Neural crest cell (in vitro differentiated cells): ENCODE measurements at regions not wholly inside any gene's neighbourhood (a gene's known extent, or its start where the extent isn't known, plus 50 kb on each side); places are given as distances from the start of the nearest gene placed in this dataset.
"Not testable (repeated sequence)": the region's sequence is repeated elsewhere in the genome, so short reads cannot be mapped to it uniquely, and the experiment has no call there.

ENCODE experiments used
- DNase-seq: peaks from one replicate; pipeline ENCODE4 v3.0.0; 2021; ENCODE audit warnings: low read depth, mixed read lengths, low spot score
- H3K27ac Mint-ChIP-seq: one replicate; pipeline ENCODE4 v1.8.0; 2021; ENCODE audit warnings: mild to moderate bottlenecking, mixed read lengths; ENCODE audit not compliant: unreplicated experiment
- H3K27me3 Mint-ChIP-seq: 2 replicates; pipeline ENCODE4 v1.8.0; 2021; ENCODE audit warnings: low read depth, mild to moderate bottlenecking, mixed read lengths
- H3K36me3 Mint-ChIP-seq: 2 replicates; pipeline ENCODE4 v1.8.0; 2021; ENCODE audit warnings: low read depth, mild to moderate bottlenecking, mixed read lengths
- H3K4me1 Mint-ChIP-seq: 2 replicates; pipeline ENCODE4 v1.8.0; 2021; ENCODE audit warnings: mixed read lengths
- H3K4me3 Mint-ChIP-seq: one replicate; pipeline ENCODE4 v1.8.0; 2021; ENCODE audit warnings: mild to moderate bottlenecking, mixed read lengths
- H3K9me3 Mint-ChIP-seq: 2 replicates; pipeline ENCODE4 v1.8.0; 2021; ENCODE audit warnings: mixed read lengths
- TF ChIP-seq, protein P1 (sequence below): fragments of 200-600 bp; sonication (generic); conservative IDR thresholded peaks from 2 replicates; pipeline ENCODE4 v1.5.0; 2021; ENCODE audit warnings: antibody characterized with exemption, mild to moderate bottlenecking

DNA sequence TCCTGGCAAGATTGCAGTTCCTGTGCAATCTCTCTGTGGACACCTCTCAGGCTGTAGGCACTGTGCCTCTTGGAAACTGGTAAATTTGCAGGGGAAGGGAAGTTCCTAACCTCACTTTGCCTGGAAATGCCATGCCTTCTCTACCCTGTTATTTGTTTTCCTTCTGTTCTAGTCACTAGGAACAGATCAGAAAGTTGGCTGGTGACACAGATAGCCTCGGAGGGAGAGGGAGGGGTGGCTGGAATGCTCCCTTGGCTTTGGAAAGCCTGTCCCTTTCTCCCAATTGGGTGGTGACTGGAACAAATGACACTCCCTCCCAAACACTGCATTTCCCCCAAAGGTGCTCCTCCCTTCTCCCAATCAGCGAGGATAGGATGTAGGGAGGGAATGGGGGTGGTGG lies 131.5 kb upstream of the F13A1 start:
- H3K4me1 Mint-ChIP-seq, result no peaks in the 10 kb centered on the region
- H3K27me3 Mint-ChIP-seq, result peaks cover 20% of the 10 kb centered on the region
- H3K27ac Mint-ChIP-seq, result no peak overlapping the region
- no peaks in the 10 kb centered on the region for H3K9me3 Mint-ChIP-seq
- DNase-seq, result no peak
- H3K36me3 Mint-ChIP-seq, result no peaks in the 10 kb centered on the region
- H3K4me3 Mint-ChIP-seq, result no peak overlapping the region
- TF ChIP-seq, protein P1, sequence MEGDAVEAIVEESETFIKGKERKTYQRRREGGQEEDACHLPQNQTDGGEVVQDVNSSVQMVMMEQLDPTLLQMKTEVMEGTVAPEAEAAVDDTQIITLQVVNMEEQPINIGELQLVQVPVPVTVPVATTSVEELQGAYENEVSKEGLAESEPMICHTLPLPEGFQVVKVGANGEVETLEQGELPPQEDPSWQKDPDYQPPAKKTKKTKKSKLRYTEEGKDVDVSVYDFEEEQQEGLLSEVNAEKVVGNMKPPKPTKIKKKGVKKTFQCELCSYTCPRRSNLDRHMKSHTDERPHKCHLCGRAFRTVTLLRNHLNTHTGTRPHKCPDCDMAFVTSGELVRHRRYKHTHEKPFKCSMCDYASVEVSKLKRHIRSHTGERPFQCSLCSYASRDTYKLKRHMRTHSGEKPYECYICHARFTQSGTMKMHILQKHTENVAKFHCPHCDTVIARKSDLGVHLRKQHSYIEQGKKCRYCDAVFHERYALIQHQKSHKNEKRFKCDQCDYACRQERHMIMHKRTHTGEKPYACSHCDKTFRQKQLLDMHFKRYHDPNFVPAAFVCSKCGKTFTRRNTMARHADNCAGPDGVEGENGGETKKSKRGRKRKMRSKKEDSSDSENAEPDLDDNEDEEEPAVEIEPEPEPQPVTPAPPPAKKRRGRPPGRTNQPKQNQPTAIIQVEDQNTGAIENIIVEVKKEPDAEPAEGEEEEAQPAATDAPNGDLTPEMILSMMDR, result no peak

DNA sequence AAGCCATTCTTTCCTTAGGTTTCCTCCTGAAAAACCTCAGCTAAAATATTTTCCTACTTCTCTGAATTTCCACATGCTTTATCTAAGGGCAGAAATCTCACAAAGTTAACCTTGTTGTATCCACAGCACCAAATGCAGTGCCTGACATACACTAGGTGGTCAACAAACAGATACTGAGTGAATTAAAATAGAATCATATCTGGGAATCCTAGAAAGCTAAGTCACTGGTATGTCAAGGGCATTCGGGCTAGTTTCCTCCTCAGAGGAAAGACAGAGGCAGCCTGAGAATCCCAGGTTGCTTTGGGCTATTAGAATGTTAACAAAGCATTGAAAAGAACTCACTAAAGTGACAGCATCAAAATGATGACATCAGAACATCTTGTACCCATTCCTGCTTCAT lies 132.7 kb upstream of the F13A1 start:
- no peaks in the 10 kb centered on the region for H3K4me1 Mint-ChIP-seq
- no peaks in the 10 kb centered on the region for H3K36me3 Mint-ChIP-seq
- H3K27me3 Mint-ChIP-seq, result peaks cover 12% of the 10 kb centered on the region
- H3K9me3 Mint-ChIP-seq, result peaks cover 2% of the 10 kb centered on the region
- TF ChIP-seq, protein P1, result no peak
- no peak for DNase-seq
- no peak overlapping the region for H3K27ac Mint-ChIP-seq
- no peak overlapping the region for H3K4me3 Mint-ChIP-seq

DNA sequence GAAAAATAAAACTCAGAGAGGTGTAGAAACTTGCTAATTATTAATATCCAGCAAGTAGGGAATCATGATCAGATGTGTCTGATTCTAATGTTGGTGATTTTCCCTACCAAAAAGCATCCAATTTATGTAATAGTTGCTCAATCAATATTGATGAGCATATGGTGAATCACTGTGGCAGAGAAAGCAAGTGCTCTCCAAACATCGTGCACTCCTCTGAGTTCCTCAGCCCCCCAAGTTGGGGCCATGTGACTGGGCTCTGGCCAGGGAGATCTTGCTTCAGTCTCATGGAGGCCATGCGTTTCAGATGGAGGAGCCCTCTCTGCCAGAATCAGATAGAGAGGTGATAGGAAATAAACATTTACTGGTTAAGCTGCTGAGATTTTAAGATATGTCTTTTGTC lies 133.2 kb upstream of the LY86 start:
- Mint-ChIP-seq H3K4me1 (no peaks in the 10 kb centered on the region), H3K36me3 (no peaks in the 10 kb centered on the region), H3K27ac (no peak overlapping the region), H3K27me3 (peaks cover 11% of the 10 kb centered on the region), H3K9me3 (peaks cover 5% of the 10 kb centered on the region), H3K4me3 (no peak overlapping the region)
- DNase-seq, result no peak
- TF ChIP-seq, protein P1, result no peak

DNA sequence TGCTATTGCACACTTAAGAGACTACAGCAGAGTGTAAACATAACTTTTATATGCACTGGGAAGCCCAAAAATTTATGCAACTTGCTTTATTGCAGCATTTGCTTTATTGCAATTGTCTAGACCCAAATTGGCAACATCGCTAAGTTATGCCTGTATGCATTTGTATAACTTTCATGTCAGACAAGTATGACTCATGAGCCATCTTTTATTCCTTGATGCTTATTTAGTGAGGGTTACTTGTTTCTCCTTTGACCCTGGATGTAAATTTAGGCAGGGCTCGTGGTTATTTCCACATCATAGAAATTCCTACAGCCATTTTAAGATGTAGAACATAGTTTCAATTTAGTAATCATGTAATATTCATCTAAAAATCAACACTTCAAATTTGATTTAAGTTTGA lies 130.3 kb upstream of the LY86 start:
- Mint-ChIP-seq H3K9me3 (peaks cover 5% of the 10 kb centered on the region), H3K4me1 (no peaks in the 10 kb centered on the region), H3K4me3 (no peak overlapping the region), H3K27ac (no peak overlapping the region), H3K36me3 (no peaks in the 10 kb centered on the region), H3K27me3 (peaks cover 14% of the 10 kb centered on the region)
- TF ChIP-seq, protein P1, result no peak
- no peak for DNase-seq

DNA sequence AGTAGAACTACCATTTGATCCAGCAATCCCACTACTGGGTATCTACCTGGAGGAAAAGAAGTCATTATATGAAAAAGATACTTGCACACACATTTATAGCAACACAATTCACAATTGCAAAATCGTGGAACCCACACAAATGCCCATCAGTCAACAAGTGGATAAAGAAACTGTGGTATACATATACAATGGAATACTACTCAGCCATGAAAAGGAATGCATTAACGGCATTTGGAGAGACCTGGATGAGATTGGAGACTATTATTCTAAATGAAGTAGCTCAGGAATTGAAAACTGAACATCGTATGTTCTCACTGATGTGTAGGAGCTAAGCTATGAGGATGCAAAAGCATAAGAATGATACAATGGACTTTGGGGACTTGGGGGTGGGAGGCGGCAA lies 128.6 kb upstream of the LY86 start:
- DNase-seq, H3K4me1 Mint-ChIP-seq, H3K9me3 Mint-ChIP-seq, H3K36me3 Mint-ChIP-seq, H3K4me3 Mint-ChIP-seq, H3K27ac Mint-ChIP-seq: not testable (repeated sequence)
- H3K27me3 Mint-ChIP-seq, result peaks cover 12% of the 10 kb centered on the region

DNA sequence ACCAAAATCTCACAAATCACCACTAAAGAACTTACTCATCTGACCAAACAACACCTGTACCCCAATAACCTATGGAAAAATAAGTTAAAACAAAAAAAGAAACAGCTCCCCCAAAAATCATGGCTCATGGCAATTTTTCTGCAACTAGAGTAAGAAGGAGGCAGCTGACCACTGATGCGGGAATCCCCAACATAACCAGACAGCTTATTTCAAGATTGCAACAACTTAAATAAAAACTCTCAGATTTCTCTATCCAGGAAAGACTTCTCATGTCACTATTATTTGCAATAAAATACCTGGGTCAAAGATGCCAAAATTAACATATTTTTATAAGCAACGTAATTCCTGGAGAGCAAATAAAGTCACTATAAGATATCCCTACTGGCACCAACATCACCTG lies 128.1 kb upstream of the LY86 start:
- TF ChIP-seq, protein P1, result no peak
- H3K27ac Mint-ChIP-seq, result no peak overlapping the region
- H3K4me1 Mint-ChIP-seq, result no peaks in the 10 kb centered on the region
- H3K36me3 Mint-ChIP-seq, result no peaks in the 10 kb centered on the region
- peaks cover 5% of the 10 kb centered on the region for H3K9me3 Mint-ChIP-seq
- H3K4me3 Mint-ChIP-seq, result no peak overlapping the region
- H3K27me3 Mint-ChIP-seq, result peaks cover 12% of the 10 kb centered on the region
- DNase-seq, result no peak
